ENCODE measurements at regions not wholly inside any gene's neighbourhood (a gene's known extent, or its start where the extent isn't known, plus 50 kb on each side); places are given as distances from the start of the nearest gene placed in this dataset.

GRCh38 chr18:71666481-71666880, 877.7 kb downstream of the CBLN2 start:
- dilution Hi-C loops (cut with MboI; ENCODE audit: extremely low pct_ligation_motif_present, low sequenced_read_pairs), result no loop called here
- H3K4me1 ChIP-seq (ENCODE audit: control insufficient read depth, extremely low read depth, insufficient read depth, low read length), result no peaks in the 10 kb centered on the region
- no peaks in the 10 kb centered on the region for H3K9me1 ChIP-seq (ENCODE audit: control insufficient read depth, extremely low read depth, insufficient read depth, low read length)
- no peaks in the 10 kb centered on the region for H3K36me3 ChIP-seq (ENCODE audit: control insufficient read depth in 2 of 2, extremely low read depth in 1 of 2, insufficient read depth in 2 of 2, low read length in 2 of 2)
- no peak overlapping the region for H3K4me2 ChIP-seq (ENCODE audit: control insufficient read depth, extremely low read depth, insufficient read depth, low read depth, low read length)
- no peak overlapping the region for H3K9ac ChIP-seq (ENCODE audit: control insufficient read depth, extremely low read depth, insufficient read depth, low read length)
- no peak overlapping the region for H3K4me3 ChIP-seq (ENCODE audit: control insufficient read depth in 2 of 3, extremely low read depth in 1 of 3, insufficient read depth in 2 of 3, low read depth in 1 of 3, low read length in 3 of 3)
- no peaks in the 10 kb centered on the region for H3K79me2 ChIP-seq (ENCODE audit: control insufficient read depth, insufficient read depth, low read length)
- FAIRE-seq, result no peak
- no peak overlapping the region for H3K27ac ChIP-seq (ENCODE audit: control insufficient read depth, insufficient read depth, low read length)
- no peaks in the 10 kb centered on the region for H3K9me3 ChIP-seq (ENCODE audit: control insufficient read depth, low read depth, low read length)
- no peak for DNase-seq (ENCODE audit: low read depth, low spot score)
- H2AFZ ChIP-seq (ENCODE audit: control insufficient read depth, low read length), result no peak overlapping the region
- TF ChIP-seq, protein P1, sequence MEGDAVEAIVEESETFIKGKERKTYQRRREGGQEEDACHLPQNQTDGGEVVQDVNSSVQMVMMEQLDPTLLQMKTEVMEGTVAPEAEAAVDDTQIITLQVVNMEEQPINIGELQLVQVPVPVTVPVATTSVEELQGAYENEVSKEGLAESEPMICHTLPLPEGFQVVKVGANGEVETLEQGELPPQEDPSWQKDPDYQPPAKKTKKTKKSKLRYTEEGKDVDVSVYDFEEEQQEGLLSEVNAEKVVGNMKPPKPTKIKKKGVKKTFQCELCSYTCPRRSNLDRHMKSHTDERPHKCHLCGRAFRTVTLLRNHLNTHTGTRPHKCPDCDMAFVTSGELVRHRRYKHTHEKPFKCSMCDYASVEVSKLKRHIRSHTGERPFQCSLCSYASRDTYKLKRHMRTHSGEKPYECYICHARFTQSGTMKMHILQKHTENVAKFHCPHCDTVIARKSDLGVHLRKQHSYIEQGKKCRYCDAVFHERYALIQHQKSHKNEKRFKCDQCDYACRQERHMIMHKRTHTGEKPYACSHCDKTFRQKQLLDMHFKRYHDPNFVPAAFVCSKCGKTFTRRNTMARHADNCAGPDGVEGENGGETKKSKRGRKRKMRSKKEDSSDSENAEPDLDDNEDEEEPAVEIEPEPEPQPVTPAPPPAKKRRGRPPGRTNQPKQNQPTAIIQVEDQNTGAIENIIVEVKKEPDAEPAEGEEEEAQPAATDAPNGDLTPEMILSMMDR (optimal IDR thresholded peaks at IDR 0.05 in 1 of 3, IDR thresholded peaks at IDR 0.05 in 1 of 3, conservative IDR thresholded peaks at IDR 0.05 in 1 of 3; ENCODE audit: extremely low read depth in 1 of 3, insufficient read depth in 2 of 3, low read length in 3 of 3), result no peak
- TF ChIP-seq EZH2 (IDR thresholded peaks at IDR 0.05; ENCODE audit: low read length), result no peak
- H3K27me3 ChIP-seq (ENCODE audit: control insufficient read depth, extremely low read depth, insufficient read depth, low read length), result no peaks in the 10 kb centered on the region
- H4K20me1 ChIP-seq (ENCODE audit: control insufficient read depth, extremely low read depth, insufficient read depth, low read length), result no peaks in the 10 kb centered on the region

DNA sequence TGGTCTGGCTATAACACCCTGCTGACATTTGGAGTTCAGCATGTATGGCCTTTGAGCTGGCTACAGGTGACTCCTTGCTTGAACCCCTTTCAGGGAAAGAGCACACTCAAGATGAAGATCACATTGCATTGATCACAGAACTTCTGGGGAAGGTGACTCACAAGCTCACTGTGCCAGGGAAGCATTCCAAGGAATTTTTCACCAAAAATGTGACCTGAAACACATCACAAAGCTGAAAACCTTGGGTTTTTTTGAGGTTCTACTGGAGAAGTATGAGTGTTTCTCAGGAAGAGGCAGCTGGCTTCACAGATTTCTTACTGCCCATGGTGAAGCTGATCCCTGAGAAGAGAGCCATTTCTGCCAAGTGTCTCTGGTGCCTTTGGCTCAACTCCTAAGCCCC, 879.0 kb downstream of the CBLN2 start:
- TF ChIP-seq, protein P1 (optimal IDR thresholded peaks at IDR 0.05 in 1 of 3, IDR thresholded peaks at IDR 0.05 in 1 of 3, conservative IDR thresholded peaks at IDR 0.05 in 1 of 3; ENCODE audit: extremely low read depth in 1 of 3, insufficient read depth in 2 of 3, low read length in 3 of 3), result no peak
- no peak for TF ChIP-seq EZH2 (IDR thresholded peaks at IDR 0.05; ENCODE audit: low read length)
- Histone ChIP-seq H3K9me3 (ENCODE audit: control insufficient read depth, low read depth, low read length) (no peaks in the 10 kb centered on the region), H3K79me2 (ENCODE audit: control insufficient read depth, insufficient read depth, low read length) (no peaks in the 10 kb centered on the region), H3K27me3 (ENCODE audit: control insufficient read depth, extremely low read depth, insufficient read depth, low read length) (no peaks in the 10 kb centered on the region), H3K9ac (ENCODE audit: control insufficient read depth, extremely low read depth, insufficient read depth, low read length) (no peak overlapping the region), H3K9me1 (ENCODE audit: control insufficient read depth, extremely low read depth, insufficient read depth, low read length) (no peaks in the 10 kb centered on the region), H4K20me1 (ENCODE audit: control insufficient read depth, extremely low read depth, insufficient read depth, low read length) (no peaks in the 10 kb centered on the region), H2AFZ (ENCODE audit: control insufficient read depth, low read length) (no peak overlapping the region), H3K4me1 (ENCODE audit: control insufficient read depth, extremely low read depth, insufficient read depth, low read length) (no peaks in the 10 kb centered on the region), H3K27ac (ENCODE audit: control insufficient read depth, insufficient read depth, low read length) (no peak overlapping the region), H3K4me3 (ENCODE audit: control insufficient read depth in 2 of 3, extremely low read depth in 1 of 3, insufficient read depth in 2 of 3, low read depth in 1 of 3, low read length in 3 of 3) (no peak overlapping the region), H3K4me2 (ENCODE audit: control insufficient read depth, extremely low read depth, insufficient read depth, low read depth, low read length) (no peak overlapping the region), H3K36me3 (ENCODE audit: control insufficient read depth in 2 of 2, extremely low read depth in 1 of 2, insufficient read depth in 2 of 2, low read length in 2 of 2) (no peaks in the 10 kb centered on the region)
- FAIRE-seq, result no peak
- no peak for DNase-seq (ENCODE audit: low read depth, low spot score)
- dilution Hi-C loops (cut with MboI; ENCODE audit: extremely low pct_ligation_motif_present, low sequenced_read_pairs), result no loop called here
